ENCODE measurements at regions not wholly inside any gene's neighbourhood (a gene's known extent, or its start where the extent isn't known, plus 50 kb on each side); places are given as distances from the start of the nearest gene placed in this dataset.
A peak's percentile ranks its signal among the peaks of the same experiment; 100 is the strongest.

DNA sequence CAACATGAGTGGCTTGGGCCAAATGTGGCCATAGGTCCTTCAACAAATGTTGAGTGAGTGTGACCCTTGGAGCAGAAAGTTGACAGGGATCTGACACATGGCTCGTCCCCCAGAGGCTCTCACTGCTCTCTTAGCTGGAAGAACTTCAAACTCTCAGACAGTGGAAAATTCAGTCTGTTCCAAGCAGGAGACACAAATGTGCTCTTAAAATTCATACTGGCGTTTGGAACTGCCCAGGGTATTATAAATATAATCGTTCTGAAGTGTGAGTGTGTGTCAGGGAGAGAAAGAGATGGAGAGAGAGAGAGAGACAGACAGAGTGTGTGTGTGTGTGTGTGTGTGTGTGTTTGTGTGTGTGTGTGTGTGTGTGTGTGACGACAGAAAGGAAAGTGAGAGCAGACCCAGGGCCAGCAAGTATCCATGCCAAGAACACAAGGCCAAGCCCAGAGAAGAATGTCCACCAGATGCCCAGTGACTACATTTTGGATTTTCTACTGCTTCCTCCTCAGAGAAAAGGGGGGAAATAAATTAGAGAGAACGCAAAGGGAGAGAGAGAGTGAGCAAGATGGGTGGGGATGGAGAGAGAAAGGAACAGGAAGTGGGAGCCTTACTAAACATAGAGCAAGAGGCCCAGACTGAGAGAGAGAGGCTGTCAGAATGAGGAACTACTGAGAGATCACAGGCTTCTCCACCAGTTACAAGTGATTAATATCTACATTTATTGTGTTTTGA lies 193.6 kb upstream of the NUDT4 start:
- DNase-seq: peak; percentile 79

DNA sequence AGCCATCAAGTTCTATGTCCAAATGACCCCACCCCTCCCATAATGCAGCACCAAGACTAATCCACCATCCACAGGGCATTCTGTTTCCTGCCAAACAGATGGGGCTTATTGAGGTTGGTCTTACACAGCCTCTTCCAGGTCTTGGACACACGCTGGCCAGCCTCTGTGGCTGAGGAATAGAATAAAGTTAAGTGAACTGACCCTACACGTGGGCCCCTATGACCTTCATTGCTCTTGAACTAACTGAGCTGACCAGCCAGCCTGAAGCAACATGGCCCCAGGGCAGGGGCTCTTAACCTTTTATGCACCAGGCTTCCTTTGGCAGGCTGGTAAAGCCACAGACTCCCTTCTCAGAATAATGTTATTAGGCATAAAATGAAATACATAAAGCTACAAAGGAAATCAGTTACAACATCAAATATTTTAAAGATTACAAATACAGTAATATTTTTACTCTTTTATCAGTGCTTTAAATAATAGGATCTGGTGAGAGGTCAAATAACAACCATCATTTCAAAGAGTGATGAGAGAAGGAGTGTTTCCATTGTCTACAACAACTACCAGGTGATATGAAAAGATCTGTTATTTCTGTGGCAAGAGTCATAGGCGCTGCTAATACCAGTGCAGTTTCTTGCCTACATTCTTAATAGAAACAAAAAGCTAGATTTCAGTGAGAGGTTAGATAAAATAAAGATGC lies 192.9 kb upstream of the NUDT4 start:
- no peak for DNase-seq

DNA sequence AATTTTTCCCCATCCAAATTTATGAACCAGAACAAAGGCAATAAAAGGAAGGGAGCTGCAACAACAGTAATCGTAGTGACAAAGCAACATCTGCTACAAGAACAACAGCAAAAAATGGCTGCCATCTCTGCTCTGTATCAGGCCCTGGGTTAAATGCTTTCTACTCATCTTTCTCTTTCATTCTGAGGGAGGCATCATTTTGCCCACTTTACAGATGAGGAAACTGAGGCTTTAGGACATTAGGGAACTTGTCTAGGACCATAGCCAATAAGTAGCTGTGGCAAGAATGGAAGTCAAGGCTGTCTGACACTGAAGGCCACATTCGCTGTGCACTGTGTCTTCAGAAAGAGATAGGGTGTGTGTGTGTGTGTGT lies 192.4 kb upstream of the NUDT4 start:
- DNase-seq: no peak

- DNase-seq: no peak
Measured at GRCh38 chr12:93186131-93186530, 191.6 kb upstream of the NUDT4 start.

DNA sequence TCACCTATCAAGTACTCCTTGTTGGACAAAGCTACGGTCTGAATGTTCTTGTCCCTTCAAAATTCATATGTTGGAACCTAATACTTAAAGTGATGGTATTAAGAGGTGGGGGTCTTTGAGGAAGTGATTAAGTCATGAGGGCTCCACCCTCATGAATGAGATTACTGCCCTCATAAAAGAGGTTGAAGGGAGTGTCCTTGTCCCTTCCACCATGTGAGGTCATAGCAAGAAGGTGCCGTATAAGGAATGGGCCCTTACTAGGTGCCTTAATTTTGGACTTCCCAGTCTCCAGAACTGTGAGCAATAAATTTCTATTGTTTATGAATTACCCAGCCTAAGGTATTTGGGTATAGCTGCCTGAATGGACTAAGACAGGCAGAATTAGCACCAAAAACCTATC lies 191.1 kb upstream of the NUDT4 start:
- DNase-seq: no peak

DNA sequence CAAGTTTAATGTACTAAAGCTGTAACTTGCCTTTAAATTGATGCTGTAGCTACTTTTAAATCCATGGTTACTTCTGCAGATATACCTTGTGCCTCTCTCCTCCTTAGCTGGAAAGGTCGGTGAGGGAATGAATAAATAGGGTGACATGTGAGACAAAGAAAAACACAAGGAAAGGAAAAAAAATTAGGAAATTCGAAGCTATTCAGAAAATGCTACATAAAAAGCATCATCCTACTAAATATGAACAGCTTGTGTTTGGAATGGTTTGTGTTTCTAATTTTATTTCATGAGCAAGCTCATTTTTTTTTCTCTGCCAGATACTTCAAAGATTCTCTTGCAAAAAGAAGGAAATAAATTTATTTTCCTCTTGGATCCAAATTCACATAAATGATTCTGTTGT lies 186.3 kb upstream of the NUDT4 start:
- no peak for DNase-seq

DNA sequence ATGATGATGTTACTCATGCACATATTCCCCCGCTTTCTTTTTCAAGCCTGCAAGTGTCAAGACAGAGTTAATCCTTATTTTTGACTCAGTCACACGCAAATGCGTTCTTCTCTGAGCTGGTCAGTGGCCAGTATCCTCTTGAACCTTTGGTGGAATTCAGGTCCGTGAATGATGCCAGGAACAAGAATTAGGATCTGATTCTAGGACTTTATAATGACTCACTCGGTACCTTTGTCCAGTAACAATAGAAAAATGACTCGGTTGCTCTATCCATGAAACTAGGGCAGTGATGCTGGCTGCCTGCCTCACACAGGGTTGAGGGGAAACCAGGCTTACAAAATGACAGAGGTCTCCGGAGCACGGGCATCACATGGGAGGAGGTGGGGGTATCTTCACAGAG lies 185.8 kb upstream of the NUDT4 start:
- DNase-seq: no peak

DNA sequence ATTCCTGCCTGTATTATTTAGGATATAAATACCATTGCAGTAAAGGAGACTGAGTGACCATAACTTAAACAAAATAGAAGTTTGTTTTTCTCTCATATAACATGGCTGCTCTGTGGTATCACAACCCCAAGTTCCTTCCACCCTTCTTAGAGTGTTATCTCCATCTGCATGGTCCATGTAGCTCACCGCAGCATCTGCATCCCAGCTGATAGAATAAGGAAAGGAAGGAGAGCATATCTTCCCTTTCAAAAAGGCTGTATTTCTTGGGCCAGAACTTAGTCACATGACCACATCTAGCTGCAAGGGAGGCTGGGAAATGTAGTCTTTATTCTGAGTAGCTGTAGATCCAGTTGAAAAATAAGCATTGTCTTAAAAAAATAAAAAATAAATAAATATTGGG lies 184.8 kb upstream of the NUDT4 start:
- DNase-seq: no peak

DNA sequence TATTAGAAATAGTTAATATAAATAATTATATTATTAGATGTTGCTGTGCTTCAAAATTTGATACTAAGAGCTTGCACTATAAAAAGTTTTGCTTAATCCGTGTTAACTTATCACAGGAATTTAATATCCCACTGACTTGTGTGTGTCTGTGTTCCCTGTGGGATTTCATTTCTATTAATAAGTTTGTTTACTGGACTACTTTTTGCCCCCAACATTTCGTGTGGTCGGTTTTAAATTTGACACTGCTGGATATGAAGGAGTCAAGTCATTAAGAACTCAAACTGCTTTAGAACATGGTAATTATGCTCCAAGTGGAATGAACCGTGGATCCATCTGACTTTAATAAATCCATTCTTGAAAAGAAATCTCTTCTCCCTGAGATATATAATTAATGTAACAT lies 182.2 kb upstream of the NUDT4 start:
- no peak for DNase-seq

- DNase-seq: no peak
Measured at GRCh38 chr12:93197067-93197593, 180.6 kb upstream of the NUDT4 start.

DNA sequence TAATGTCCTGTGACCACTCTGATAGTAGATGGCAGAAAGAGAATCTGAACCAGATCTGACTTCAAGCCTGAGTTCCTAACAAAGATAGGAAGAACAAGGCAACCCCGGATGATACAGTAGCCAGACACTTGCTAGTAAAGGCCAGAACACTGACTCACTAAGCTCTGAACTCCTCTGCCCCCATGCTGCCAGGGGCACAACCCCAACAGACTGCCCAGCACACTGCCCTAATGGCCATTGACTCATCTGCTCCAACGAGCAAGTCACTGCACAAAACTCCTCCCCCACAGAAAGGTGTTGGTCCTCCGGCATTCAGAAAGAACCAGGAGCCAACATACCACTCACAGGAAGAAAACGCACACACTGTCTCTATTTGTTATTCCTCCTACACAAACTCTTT lies 179.6 kb upstream of the NUDT4 start:
- DNase-seq: no peak

GRCh38 chr12:93199831-93200236 lies 177.9 kb upstream of the NUDT4 start:
- DNase-seq: no peak

- DNase-seq: no peak
Measured at GRCh38 chr12:93200291-93200917, 177.3 kb upstream of the NUDT4 start.

- DNase-seq: no peak
Measured at GRCh38 chr12:93201990-93202389, 175.7 kb upstream of the NUDT4 start.

DNA sequence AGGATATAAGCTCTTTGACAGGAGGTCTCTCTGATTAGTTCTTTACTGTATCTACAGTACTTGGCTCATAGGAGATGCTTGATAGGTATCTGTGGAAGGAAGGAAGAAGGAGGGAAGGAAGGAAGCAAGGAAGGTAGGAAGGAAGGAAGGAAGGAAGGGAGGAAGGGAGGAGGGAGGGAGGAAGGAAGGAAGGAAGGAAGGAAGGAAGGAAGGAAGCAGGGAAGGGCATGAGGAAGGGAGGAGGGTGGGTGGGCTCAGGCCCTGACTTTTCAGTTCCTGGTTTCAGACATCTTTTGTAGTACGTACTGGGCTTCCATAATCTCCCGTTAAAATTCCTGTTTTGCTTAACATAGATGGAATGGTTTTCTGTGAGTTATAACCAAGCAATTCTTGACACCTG lies 175.0 kb upstream of the NUDT4 start:
- DNase-seq: no peak

GRCh38 chr12:93203361-93203760 lies 174.4 kb upstream of the NUDT4 start:
- DNase-seq: no peak

GRCh38 chr12:93204896-93205295 lies 172.8 kb upstream of the NUDT4 start:
- DNase-seq: no peak

DNA sequence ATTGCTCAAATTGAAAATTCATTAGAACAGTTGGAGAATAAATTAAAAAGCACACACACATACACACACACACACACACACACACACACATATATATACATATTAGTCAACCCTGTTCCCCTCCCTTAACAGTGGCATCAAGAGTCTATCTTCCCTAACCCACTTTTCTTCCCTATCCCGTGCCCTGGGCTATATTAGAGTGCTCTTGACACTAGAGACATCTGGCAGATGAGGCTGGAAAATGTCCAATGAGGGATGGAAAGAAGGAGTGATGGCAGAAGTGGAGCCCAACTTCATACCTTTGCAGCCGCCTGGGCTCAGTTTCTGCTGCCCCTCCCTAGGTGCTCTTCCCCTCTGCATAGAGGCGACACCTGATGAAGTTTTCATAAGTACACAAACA lies 172.4 kb upstream of the NUDT4 start:
- DNase-seq: no peak

- no peak for DNase-seq
Measured at GRCh38 chr12:93208011-93208410, 169.7 kb upstream of the NUDT4 start.

- DNase-seq: no peak
Measured at GRCh38 chr12:93214523-93215289, 163.0 kb upstream of the NUDT4 start.

- DNase-seq: no peak
Measured at GRCh38 chr12:93215290-93215678, 162.4 kb upstream of the NUDT4 start.

GRCh38 chr12:93219947-93220346 lies 157.8 kb upstream of the NUDT4 start:
- DNase-seq: no peak

- DNase-seq: no peak
Measured at GRCh38 chr12:93221841-93222240, 155.9 kb upstream of the NUDT4 start.

Measured in right forelimb (tissue), 1 donor.